ENCODE measurements at regions not wholly inside any gene's neighbourhood (a gene's known extent, or its start where the extent isn't known, plus 50 kb on each side); places are given as distances from the start of the nearest gene placed in this dataset.

DNA sequence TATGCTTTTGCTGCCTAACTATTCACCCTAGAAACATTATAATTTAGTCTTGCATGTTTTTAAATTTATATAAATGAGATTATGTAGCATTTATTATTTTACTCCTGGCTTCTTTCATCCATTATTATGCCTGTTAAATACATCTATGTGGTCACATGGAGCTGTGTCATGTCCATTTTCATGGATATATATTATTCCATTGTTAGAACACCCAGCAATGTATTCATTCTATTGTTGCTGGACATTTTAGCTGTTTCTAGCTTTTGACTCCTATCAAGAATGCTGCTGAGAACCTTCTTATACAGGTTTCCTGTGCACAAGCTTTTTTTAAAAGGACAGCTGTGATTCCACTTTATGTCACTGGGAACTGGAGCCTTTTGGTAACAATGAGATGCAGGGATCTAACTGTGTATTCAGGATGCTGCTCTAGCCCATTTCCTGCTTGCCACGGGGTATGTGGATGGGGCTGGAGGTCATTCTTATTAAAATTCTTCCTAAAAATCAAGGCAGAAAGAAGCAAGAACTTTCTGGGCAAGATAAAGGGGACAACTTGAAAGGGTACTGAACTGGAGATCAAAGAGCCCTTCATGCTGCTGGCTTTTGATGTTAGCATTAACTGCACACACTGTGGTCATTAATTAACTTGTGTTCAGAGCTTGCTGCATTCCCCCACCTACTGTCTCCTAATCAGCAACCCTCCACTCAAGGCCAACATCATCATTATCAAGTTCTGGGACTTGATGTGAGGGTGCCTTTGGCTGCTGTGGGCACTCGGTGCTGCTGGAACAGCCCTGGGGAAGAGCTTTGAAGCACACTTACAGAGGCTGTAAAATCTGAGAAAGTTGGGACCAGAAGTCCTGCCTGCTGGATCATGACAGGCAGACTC, 96.6 kb upstream of the AKIRIN2 start:
- DNase-seq, result no peak

DNA sequence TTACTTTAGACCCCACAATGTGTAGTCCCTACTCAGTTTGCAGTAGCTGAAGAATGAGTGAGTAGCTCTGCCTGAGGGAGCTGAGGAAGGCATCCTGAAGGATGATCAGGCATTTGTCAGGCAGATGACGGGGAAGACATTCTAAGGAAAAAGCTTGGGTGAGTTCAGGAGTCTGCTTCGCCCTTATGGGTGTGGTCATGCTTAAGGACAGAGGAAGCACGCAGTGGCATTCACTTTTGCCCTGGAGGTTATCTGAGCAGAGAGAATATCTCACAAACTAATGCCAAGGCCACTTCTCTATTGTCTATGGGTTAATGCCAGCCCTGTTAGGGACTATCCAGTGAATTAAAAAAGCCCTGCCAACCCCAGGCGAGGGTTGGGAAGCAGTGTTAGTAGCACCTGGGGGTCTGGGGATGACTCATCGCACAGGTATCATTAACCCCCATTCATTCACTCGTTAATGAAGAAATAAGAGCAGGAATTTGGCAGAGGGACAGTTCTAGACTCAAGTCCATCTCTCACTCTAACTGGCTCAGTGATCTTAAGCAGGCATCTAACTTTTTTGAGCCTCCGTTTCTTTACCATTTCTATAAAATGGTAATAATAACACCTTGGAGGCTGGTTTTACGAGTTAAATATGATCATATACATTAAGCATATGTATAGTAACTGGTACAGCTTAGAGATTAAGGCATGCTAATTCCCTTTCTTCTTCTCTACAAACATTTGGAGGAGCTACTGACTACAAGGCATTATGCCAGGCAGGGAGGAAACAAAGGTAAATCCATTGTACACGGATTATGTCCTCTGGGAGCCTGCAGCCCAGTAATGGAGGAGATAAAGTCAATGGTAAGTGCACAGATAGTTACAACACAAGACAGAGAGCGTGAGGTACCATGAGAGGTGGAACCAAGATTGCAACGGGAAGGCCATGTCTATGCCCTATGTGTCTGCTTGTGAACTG, 93.2 kb upstream of the AKIRIN2 start:
- no peak for DNase-seq

DNA sequence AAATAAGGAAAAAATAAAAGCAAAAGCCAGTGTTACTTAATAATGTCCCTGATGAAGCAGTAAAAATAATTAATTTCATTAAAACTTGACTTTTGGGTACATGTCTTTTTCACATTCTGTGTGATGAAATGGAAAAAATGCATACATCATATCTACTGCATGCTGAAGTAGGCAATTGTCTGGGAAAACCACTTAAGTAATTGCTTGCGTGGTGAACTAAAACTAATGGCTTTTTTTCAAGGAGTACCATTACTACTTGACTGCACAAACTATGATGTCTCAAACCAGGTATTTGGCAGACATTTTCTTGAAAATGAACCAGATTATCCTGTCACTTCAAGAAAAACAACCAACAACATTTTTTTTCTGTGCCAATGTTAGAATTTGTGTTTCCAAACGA, 91.3 kb upstream of the AKIRIN2 start:
- no peak for DNase-seq

DNA sequence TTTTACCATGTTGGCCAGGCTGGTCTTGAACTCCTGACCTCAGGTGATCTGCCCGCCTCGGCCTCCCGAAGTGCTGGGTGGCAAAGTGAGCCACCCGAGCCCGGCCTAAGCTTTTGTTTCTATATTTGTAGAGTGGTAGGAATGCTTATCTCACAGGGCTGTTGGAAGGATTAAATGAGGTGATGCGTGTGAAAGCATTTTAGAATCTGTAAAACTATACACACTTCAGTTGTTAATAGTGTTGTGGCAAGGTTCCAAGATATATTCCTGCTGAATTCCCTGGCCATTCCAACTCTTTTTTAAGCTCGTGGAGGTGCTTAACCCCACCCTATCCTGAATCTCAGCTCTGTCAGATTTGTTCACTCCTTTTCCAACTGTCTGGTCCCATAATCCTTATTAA, 89.9 kb upstream of the AKIRIN2 start:
- DNase-seq, result no peak

DNA sequence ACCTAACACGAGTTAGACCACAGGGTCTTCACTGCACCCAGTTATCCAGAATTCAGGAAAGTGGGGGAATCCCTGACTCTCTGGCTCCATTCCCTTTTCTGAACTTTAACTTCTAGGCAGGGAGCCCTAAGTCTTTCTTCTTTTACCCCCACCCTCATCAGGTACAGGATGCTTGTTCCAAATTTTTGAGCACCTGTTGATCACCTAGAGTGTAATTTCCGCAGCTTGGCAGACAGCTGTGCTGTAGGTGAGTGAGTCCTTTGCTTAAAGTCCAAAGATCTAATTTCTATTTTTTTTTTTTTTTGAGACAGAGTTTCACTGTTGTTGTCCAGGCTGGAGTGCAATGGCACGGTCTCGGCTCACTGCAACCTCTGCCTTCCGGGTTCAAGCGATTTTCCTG, 89.5 kb upstream of the AKIRIN2 start:
- no peak for DNase-seq

DNA sequence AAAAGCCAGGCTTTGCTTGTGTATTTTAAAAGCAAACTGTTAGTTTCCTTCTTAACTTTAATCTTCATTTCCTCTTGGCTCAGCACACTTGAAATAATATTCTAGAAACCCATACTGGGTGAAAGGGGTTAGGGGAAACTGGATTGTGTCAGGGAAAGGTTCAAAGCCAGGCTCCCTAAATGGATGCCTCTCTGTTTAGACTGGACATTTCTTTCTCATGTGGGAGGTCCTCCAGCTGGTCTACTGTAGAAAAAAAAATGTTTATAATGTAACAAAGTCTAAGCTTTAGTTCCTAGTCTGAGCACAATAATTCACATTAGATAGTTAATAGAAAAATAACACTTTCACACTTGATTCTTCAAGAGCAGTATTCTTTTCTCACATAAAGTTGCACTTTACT, 89.0 kb upstream of the AKIRIN2 start:
- DNase-seq, result no peak

DNA sequence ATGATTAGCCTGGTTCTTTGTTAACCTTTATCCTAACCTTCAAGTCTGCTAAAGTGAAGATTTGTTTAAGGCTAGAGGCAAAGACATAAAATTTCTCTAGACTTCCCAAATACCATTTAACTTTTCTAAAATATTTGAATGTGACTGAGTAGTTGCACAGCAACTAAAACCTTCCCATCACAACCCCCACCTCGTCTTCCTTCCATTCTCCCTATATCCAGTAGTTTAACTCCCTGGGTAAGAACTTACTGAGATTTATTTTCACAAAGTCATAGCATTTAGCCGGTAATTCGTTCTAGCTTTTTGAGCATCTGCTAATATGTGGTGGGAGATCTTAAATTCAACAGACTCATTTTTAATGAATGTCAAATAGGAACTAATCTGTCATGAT, 87.9 kb upstream of the AKIRIN2 start:
- DNase-seq, result no peak

DNA sequence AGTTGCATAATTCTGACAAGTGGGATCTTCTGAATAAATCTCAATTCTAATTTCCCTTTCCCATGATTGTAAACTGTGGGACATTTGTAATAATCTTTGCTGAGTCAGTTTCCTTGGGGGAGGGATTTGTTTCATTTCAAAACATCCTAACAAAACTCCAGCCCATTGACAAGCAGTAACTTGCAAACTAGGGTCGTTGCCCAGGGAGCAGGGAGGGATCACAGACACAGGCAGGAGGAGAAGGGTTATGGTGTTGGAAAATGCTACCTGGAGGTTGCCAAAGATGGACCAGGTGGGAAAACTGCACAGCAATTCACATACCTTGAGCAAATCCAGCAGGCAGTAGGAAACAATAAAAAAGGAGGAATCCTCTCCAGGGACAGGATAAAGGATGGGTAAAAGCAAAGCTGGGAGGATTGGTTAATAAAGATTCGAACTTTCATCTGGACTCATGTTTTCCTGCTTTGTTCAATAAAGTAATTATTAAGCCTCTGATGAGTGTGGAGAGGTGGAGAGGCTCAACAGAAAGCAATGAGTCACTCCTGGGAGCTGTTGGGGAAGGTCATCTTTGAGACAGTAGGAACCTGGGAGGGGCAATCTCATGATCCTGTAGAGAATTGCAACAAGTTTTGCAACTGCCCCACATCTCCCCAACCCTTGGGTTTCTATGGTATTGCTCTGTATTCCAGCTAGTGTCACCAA, 87.3 kb upstream of the AKIRIN2 start:
- no peak for DNase-seq

DNA sequence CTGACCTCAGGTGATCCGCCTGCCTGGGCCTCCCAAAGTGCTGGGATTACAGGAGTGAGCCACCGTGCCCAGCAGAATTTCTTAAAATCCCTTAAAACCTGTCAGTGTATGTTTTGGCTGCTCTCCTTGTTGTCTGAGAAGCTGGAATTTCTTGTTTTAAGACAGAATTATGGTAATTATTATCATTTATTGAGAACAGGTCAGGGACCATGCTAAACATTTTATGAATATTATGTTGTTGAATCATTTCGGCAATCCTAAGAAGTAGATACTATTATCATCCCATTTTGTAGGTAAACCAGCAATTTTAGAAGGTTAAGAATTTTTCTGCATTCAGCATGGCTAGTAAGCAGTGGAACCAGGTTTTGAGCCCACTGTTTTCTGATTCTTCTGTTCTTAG, 86.1 kb upstream of the AKIRIN2 start:
- DNase-seq, result no peak

DNA sequence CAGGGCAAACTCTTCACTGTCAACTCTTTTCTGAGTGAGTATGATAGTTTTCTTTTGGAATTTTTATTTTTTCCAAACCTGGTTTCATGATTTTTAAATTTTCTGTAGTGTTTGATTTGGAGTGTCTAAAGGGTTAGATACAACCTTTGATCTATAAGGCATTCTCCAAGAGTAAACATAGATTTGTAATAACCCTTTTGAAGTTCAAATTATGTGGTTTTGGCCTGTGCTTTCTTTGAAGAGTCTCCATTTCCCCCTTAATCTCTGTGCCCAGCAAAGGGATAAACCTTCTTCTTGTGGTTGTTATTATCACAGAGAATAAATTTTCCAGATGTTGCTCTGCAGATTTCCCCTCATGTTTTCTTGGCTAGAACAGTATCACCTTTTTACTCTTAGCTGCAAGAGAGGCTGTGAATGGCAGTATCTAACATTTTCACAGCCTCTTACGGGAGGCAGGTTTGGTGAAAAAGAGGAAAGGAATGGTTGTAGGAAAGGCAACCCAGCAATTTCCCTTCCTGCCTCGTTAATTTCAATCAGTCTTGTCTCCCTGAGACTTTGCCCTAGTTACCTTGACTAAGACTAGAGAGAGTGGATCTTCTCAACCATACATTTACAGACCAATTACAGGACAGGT, 83.3 kb upstream of the AKIRIN2 start:
- DNase-seq, result no peak

DNA sequence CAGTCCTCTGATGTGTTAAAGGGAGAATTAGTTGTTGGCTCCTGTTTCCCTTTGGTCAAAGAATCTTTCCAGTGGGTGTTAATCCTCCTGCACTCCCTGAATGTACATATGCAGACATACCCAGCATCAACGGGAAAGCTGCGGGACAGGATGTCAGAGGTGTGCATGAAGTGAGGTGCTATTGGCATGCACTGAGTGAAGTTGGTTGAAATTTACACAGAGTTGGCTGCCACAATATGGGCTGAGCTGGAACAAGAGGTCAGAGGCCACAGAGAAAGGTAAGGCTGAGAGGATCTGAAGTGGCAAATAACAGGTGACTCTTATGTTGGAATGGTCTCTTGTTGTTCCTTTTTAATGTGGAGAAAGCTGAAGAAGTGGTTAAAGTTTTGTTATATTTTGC, 82.7 kb upstream of the AKIRIN2 start:
- DNase-seq, result no peak

DNA sequence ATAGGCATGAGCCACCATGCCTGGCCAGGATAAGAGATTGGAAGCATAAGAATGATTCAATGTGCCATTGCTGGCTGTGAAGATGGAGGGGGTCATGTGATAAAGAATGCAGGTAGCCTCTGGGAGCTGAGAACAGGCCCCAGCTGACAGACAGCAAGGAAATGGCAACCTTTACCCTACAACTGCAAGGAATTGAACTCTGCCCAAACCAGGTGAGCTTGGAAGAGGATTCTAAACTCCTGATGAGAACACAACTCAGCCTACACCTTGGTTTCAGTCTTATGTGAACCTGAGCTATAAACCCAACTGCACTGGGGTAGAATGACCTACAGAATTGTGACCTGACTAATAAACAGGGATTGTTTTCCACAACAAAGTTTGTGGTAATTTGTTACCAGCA, 82.0 kb upstream of the AKIRIN2 start:
- no peak for DNase-seq

DNA sequence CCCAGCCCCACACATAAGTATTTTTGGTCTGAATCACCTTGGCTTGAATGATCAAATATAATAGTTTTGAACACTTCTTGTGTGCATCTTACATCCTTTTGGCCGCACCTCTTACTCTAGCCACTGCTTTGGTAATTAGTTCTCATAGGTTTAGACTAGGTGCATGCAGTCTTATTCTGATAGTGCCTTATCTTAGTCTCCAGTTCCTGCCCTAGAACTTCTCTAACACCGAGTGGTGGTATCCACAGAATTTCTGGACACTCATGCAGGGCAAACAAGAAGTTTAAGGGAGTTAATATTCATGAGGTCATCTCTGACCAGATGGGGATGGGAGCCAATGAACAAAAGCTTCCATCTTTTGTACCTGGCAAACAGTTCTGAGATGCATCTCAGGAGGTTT, 77.5 kb upstream of the AKIRIN2 start:
- DNase-seq, result no peak

DNA sequence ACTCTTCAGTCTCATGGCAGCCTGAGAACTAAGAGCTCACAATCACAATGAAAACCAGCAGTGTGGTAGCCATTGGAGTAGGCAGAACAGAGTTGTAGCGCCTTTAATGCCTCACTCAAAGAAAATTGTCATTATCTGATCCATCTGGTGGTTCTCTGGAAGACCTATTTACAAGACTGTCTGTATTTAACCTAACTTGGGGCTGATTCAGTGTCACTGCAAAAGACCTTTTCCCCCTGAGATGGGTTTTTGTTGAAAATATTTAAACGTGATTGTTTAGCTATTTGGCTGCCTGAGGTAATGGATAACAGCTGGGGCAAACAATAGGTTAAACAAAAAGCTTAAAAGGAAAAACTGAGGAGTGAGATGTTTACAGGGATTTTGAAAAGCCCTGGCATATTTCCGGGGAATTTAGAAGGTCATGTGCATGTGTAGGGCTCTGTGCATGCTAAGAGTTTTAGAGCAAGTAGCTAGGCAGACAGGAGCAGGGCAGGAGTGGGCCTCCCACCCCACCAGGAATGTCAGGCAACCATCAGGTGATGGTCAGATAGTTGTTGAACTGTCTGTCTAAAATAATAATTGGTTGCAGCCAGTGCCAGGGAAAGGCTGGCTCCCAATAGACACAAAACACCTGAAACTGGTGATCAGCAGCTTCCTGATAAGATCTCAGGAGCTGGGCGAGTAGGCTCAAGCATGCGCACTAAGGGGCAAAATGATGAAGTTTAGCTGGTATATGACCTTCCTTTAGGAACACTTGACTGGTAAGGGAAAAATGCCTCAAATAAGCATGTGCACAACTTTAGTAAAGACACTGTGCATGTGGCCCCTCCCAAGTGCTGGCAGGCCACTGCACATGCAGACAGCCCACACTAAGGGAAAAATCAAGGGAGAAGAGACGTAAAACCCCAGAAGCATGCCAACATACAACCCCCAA, 70.8 kb upstream of the AKIRIN2 start:
- DNase-seq, result no peak

DNA sequence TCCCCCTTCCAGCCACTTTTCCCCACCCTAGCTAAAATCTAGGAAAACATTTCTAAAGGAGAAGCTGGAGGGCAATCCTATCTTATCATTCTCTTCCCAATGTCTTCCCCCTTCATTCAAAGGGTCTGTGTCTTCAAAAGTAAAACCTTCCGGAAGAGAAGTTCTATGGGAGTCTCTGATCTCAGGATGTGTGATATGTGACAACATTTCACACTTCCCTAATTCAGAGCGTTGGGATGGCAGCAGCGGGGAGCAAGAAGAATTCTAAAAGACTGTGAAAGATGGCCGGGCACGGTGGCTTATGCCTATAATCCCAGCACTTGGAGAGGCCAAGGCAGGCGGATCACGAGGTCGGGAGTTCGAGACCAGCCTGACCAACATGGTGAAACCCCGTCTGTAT, 65.4 kb upstream of the AKIRIN2 start:
- no peak for DNase-seq

DNA sequence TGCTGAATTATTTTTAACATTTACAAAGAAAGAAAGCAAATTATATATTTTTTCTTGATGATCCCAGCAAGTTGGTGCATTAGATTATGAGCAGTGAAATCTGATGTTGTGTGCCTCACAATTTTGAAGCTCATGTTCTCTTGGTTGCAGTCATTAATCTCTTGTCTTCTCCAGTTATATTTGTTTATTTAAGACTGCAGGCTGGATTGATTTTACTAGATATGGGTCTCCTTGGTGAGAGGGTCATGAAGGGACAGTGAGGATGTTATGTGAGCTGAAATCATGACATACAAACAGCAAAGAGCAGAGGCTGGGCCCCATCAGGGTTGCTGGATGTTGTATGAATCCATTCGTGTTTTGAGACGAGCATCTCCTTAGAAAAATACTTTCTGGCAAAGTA, 64.2 kb upstream of the AKIRIN2 start:
- no peak for DNase-seq

DNA sequence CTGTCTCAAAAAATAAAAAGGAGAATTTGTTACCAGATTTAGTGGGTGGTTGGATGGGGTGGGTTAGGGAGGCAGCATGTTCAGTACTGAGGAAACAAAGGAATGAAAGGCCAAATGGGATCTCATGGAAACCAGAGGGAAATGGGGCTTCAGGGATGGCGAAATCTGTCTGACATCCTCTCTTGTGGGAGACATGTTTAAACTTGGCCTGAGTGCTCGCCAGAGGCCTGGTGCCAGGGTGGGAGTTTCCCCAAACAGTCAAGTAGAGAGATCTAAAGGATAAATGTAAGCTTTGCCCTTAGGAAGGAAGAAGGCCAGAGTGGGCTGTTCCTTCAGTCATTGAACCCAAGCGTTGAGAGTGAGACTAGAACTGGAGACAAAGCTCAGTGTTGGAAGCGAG, 61.9 kb upstream of the AKIRIN2 start:
- no peak for DNase-seq

DNA sequence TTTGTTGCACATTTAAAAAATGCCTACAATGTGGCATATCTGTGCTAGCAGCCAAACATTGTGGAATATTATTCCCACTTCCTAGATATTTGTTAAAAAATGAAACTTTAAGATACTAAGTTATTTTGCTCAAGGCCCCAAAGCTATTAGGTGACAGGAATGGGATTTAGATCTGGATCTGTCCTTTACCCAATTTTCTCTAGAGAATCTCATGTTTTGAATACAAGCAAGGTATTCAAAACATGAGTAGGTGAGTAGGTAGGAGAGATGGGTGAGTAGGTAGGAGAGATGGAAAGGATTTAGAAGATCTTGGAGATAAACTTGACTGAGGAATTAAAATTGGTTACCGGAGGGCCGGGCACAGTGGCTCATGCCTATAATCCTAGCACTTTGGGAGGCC, 61.2 kb upstream of the AKIRIN2 start:
- no peak for DNase-seq

DNA sequence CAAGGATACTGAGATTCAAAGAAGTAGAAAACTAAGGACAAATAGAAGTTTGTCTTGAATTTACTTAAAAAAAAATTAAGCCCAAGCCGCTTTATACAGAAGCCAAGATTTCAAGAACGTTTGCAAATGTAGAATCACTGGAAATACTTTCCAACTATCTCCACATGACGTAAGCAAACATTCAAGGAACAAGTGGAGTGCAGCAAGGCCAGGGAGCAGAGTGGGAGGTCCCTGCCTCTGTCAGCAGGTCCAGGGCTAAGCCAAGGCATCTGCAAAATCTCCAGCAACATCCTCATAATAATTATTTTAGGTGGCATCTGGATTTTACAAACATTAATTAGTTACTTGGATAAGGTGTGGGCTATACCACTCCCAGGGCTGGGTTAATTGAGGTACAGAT, 60.1 kb upstream of the AKIRIN2 start:
- DNase-seq, result no peak

DNA sequence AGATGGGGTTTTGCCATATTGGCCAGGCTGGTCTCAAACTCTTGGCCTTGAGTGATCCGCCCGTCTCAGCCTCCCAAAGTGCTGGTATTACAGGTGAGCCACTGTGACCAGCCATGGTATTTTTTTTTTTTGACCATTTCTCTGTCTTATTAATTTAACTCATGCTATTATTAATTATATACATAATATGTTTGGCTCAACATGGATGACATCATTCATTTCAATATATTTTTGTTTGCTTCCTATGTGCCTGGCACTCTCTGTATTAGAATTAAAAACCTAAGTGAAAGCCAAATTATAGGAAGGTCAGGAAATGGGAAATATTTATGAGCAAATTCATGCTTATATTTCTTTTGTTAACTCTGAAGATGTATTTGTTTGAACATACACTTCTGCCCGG, 55.8 kb upstream of the AKIRIN2 start:
- DNase-seq, result no peak

DNA sequence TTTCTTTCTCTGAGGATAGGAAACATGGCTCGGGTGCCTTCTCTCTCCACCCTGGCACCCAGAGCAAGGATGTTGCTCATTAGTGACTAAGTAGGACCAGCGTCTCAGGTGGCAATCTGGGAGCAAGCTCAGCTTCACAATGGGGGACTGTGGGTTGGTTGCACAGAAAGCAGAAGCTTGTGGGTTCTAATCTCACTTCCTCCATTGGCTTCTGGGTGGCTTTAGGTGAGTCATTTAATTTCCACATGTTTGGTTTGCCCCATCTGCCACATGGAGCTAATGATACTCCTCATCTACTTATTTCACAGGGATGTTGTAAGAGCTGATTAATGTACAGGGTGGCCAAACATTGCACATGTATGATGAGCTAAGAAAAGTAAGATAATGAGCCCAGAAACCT, 54.8 kb upstream of the AKIRIN2 start:
- no peak for DNase-seq

All from retina (tissue), 1 donor.